NCI-H1417 treated with DMSO at 0.1 percent for 48 hours (cell line): ENCODE measurements at regions not wholly inside any gene's neighbourhood (a gene's known extent, or its start where the extent isn't known, plus 50 kb on each side); places are given as distances from the start of the nearest gene placed in this dataset.

Source experiments
- DNase-seq: peaks from one replicate; lab custom pipeline; 2025; lab: John Stamatoyannopoulos, UW

- DNase-seq = no peak
Observed at GRCh38 chr15:85976986-85977385, 102.7 kb upstream of the AGBL1 start.

- DNase-seq = no peak
Observed at GRCh38 chr15:85977586-85977985, 102.1 kb upstream of the AGBL1 start.

DNA sequence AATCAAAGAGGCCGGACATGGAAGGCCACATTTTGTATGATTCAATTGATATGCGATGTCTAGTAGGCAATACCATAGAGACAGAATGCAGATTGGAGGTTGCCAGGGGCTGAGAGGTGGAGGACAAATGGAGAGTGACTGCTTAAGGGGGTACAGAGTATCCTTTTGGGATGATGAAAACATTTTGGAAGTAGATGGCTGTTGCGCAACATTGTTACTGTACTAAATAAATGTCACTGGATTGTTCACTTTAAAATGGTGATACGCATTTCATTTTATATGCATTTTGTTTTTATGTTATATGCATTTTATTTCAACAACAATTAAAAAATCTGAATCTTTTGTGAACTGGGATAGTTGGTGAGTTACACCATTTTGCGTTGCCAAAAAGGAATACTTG is 99.7 kb upstream of the AGBL1 start:
- DNase-seq = no peak

DNA sequence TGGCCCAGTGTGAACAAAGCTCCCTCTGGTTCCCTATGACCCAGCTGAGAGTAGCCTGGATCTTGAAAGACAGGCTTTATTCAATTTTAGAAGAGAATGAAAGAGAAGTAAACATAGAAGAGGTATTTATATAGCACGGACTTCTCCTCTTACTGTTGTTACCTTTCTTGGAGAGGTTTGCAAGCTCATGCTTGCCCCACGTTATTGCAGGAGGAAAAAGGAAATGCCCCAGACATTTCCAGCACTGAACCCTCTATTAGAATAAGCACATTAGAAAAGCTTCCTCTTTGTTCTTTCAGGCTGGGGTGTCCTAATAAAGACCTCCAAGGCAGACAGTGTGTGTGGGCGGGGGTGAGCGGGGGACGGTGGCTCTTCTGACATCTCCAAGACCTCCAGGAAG is 98.7 kb upstream of the AGBL1 start:
- no peak for DNase-seq

DNA sequence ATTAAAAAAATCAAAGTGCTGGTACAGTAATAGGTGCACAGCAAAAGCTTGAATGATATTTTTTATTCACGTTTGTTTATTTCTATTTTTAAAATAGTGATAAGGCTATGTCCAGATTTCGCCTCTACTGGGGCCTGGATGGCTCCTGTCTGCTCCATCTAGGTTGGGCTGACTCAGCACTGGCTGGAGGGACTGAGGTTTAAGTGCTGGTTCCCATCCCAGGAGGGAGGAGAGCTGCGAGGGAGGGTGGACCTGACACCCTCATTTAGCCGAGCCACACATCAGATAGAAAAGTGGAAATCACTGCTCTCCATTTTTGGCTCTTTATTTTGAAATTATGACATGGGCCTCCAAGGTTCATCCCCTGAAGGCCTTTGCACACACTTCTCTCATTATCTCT is 95.4 kb upstream of the AGBL1 start:
- DNase-seq = no peak

GRCh38 chr15:85986116-85986515 is 93.6 kb upstream of the AGBL1 start:
- no peak for DNase-seq

DNA sequence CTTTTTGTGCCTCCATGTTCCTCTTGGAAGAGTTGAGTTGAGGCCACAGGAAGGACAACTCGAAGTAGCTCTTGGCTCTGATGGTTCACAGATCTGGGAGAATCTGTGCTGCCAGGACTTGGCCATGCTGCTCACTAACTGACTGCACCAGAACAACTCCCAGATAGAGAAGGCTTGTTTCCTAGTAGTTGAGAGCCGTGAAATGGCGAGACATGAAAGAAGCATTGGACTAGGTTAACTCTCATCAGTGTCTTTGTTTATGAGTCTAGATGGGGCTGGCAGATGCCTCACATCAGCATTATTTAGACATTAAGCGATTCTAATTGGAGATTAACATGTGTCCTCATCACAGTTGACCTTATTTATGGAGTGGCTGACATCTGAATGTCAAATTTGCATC is 92.9 kb upstream of the AGBL1 start:
- no peak for DNase-seq

GRCh38 chr15:85988741-85989140 is 90.9 kb upstream of the AGBL1 start:
- DNase-seq = no peak

DNA sequence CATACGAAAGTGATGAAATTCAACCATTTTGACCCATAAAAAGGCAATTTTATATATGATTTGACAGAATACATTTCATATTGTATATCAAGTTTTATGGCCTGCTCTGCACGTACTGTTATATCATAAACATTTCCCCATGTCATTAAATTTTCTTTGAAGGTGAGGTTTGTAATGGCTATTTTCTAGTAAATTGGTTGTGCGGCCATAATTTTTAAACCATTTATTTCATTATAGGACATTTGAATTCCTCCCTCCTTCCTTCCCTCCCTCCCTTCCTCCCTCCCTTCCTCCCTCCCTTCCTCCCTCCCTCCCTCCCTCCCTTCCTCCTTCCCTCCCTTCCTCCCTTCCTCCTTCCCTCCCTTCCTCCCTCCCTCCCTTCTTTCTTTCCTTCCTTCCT is 87.4 kb upstream of the AGBL1 start:
- no peak for DNase-seq

DNA sequence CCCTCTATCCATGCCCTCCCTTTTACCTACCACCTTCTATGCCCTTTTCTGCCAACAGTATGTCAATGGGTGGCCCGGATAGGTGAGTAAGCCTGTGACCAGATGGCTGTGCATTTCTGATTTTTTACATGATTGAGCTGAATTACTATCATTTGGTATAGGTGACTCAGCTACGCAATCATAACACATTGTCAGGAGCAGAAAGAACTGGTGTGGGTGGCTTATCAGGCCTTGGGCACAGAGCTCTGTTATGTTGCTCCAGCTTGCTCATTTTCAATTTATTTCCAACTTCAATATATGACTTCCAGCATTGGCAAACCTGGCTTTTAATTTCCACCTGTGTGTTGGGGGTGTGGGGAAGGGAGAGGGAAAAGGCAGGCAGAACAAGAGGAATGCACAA is 86.6 kb upstream of the AGBL1 start:
- DNase-seq = no peak

DNA sequence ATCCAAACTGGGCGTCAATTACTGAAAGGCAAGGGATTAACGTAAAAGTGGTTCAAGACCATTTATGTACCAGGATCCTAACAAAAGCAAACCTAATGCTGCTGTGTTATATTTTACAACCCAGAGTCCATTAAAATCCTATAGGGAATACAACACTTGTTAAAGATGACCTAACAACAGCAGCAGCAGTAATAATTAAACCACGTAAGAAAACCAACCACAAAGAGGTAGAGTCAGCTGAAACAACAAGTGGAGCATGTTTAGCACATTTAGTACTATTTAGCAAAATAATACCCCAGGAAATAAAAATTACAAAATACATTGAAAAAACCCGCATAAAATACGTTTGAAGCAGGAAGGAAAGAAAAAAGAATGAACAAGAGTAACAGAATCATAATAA is 82.1 kb upstream of the AGBL1 start:
- DNase-seq = no peak

- no peak for DNase-seq
Observed at GRCh38 chr15:85999658-86000057, 80.0 kb upstream of the AGBL1 start.

DNA sequence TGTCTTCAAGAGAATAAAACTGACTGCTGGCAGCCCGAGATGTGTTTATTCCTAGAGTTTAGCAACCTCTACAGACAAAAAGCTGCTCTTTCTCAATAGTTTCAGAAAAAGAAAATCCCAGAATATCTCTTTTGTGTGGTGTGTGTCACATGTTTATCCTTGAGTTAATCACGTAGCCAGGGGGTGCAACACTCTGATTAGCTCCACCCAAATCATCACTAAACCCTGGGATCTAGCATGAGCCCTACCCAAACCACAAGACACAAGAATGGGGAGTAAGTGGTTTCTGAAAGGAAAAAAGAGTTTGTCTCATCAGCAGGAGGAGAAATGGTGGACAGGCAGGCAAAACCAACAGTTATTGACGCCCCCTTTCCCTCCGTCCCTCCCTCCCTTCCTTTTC is 78.5 kb upstream of the AGBL1 start:
- DNase-seq = no peak

DNA sequence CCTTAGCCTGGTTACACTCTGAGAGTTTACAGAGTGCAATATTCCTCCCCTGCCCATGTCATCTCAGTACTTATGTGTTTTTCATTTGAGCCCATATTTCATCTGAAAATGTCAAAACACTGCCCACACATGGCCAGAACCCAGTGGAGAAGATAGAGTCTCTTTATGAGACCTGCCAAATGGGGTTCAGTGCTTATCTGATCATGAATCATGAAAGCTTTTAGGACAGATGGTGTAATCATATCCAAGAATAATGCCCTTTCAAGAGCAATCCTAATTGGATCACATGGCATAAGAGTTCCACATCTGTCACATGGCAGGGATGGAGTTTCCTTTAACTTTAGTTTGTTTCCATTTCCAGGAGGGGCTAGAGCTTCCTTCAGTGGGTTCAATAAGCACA is 77.2 kb upstream of the AGBL1 start:
- peak; percentile 11 for DNase-seq

DNA sequence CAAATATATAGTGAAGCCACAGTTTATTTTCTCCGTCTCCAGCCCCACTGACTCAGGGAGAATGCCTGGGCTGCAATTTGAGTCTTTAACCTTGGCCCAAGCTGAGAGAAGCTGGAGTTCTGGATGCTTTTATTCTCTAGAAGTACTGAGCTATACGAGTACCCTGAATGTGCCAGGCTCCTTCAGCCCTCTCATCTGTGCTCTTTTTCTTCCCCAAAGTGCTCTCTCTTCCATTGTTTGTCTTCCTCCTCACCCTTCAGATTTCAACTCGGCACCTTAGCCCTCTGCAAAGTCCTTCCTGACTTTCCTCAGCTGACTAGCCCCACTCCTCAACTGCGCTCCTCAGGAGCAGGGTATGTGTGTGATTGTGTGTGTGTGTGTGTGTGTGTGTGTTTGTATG is 75.6 kb upstream of the AGBL1 start:
- no peak for DNase-seq

DNA sequence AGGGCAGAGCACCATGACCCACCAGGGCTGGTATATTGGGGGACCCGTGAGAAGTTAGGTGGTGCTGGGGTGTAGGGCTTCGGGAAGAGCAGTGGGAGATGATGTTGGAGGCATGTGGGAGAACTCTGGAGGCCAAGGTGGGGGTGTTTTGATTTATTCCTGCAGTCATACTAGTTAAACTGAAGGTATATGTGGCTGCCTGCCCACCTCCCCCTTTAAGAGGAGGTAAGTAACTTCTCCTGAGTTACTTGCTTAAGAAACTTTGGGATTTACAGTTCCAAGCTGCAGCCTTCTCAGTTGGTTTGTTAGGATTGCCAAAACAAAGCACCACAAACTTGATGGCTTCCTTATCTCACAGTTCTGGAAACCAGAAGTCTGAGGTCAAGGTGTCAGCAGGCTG is 73.1 kb upstream of the AGBL1 start:
- DNase-seq = no peak

DNA sequence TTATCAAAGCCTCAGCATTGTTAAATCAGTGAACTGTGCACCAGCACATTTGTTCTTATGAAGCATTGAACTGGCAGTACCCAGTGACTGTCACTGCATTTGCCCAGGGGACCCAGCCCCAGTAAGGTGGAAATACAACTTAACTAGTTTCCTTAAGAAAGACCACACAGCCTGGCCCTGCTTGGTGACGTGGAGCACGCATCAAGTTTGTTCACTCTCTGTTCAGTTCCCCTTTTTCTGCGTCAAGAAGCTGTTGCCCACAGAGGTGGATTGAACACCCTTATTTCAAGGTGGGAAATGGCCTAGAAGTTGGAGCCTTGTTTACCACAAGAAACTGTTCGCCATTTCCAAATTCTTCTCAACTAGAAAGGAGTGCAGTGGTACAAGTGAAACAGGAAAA is 69.9 kb upstream of the AGBL1 start:
- DNase-seq = no peak

DNA sequence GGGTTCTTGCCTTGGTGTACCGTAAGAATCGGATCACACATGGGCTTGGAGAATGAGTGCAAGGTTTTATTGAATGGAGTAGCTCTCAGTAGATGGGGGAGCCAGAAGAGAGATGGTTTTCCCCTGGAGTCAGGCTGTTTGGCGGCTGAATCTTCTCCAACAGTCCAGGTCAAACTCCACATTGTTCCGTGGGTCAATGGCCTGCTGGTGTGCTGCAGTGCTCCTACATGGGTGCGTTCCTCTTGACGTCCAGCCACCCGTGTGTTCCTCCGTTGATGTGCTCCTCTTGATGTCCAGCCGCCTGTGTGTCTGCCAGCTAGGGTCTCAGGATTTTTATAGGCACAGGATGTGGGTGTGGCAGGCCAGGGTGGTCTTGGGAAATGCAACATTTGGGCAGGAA is 69.3 kb upstream of the AGBL1 start:
- DNase-seq = no peak

GRCh38 chr15:86010891-86011290 is 68.8 kb upstream of the AGBL1 start:
- no peak for DNase-seq

DNA sequence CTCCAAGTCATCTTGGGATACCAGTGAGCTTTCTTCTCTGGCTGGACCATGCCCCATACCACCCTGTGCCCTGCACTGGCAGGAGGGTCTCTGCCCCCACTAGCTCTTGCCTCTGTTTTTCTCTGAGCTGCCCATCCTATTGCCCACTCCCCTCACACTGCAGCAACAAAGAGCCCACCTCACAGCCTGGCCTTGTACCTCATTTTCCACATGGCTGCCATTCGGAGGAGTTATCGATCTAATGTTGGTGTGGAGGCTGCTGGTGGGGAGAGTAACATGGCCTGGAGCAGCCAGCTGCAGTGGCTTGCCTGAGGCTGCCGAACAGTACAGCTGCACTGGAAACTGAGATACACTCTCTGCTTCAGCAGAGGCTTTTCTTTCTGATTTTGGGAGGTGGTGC is 65.7 kb upstream of the AGBL1 start:
- DNase-seq = no peak

GRCh38 chr15:86016750-86017149 is 62.9 kb upstream of the AGBL1 start:
- no peak for DNase-seq

DNA sequence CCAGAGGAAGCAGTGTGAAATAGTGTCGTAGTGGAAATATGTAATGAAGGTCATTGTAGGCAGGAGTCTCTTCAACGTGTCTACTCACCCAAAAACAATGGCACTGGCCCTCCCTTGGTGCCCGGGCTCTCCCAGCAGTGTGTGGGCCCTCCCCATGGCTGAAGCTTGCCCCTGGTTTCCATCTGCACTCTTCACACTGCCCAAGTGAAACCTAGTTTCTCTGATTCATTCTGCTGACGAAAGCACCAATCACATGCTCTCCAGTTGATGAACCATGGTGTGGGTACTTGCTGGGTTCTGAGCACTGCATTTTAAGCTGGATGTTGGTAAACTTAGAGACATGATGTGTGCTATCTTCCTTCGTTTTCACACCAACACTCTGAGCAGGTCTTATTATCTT is 61.0 kb upstream of the AGBL1 start:
- DNase-seq = no peak

DNA sequence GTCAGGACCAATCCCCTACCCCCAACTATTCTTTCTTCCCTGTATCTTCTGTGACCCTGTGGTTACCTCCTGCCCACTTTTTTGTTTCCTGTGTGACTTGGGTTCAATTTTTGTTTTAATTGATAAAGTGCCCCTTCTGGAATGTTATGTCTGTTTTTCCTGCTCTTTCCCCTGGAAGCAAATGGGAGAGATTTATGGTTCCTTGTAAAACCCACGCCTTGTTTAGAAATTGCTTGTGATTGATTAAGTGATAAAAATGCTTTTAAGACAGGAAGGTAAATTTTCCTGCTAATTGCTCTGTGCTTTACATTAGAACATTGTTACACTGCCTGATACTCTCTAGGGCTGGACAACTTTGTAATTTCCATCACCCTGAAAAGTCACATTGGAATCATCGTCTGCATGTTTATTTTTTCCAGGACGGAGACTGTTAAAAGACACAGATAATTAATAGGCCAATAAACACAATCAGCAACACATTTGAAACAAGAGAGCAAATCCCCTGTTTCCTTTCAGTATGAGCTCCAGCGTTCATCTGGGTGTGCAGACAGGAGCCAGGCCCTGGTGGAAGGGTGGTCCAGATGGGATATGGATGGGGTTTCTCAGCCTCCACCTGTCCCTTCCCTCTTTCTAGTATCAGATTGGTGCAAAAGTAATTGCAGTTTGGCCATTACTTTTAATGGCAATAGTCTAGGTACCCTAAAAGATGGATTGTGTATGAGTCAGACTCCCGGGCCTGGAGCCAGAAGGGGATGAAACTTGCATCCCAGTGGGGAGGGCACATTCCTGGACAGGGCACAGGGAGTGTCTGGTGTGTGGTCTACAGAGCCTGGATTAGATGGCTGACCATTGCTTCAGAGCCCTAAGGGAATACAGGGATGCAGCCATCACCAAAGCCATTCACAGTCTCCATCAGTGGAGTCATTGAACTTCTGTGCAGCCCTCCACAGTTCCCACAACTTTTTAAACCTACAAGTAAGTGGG is 58.1 kb upstream of the AGBL1 start:
- DNase-seq = no peak

DNA sequence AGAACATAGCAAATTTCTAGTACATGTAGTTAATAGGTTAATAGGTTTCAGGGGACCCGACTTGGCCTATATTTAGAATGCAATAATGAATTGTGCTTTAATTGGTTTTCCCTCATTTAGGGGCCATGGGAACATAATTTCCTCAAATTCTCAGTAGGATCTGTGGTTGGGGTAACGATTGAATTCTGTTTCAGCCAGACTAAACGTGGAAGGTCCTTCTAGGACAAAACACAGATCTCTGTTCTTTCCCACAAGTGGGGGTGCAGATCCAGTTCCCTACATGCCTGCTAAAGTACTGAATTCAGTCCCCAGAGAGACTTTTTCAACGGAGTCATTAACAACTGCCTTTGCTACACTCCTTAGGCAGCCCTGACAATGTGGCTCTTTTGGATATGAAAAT is 50.7 kb upstream of the AGBL1 start:
- DNase-seq = no peak
